HG03159 (cell line): ENCODE measurements at regions not wholly inside any gene's neighbourhood (a gene's known extent, or its start where the extent isn't known, plus 50 kb on each side); places are given as distances from the start of the nearest gene placed in this dataset.

Experiments
- ATAC-seq: cut with Tn5 transposase; IDR thresholded peaks from one replicate; pipeline ENCODE4 v1.9.1; 2021; ENCODE audit warnings: mild to moderate bottlenecking, moderate library complexity; ENCODE audit not compliant: unreplicated experiment

DNA sequence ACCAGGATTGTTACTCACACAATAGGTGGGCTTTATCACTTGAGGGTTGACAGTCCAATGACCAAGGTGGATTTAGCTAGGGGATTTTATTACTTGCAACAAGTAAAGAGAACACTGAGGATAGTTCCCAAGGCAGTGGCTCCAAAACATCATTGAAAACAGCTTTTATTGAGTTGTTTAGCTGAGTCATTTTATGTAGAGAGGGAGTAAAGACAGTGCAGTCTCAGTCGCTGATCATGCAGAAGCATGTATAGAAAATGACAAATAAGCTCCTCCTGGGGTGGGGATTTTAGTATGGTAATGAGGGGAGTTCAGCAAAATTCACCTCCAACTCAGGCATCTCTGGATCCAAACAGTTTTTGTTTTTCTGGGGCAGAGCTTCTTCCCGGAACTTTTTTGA is 163.0 kb upstream of the CCDC179 start:
- peak; percentile 35 for ATAC-seq

DNA sequence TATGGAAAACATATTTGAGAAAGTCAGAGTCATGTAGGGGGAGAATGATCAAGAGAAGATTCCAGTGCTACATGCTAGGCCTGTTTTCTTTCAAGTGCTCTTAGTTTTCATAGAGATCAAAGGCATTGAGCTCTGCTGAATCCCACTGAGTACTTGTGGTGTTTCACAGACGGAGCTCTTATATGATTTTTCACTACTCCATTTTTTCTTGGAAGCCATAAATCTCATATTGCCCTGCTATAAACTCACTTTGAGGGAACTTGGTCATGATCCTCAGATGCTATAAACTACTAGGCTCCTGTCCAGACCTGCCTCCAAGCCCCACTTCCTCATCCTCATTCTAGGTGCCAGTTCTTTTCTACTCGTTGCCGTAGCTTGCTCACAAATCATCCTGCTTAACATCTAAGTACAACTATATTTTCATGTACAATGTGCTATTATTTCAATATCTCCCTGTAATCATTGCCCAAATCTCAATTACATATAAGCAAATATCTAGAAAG is 180.8 kb upstream of the CCDC179 start:
- ATAC-seq: no peak

DNA sequence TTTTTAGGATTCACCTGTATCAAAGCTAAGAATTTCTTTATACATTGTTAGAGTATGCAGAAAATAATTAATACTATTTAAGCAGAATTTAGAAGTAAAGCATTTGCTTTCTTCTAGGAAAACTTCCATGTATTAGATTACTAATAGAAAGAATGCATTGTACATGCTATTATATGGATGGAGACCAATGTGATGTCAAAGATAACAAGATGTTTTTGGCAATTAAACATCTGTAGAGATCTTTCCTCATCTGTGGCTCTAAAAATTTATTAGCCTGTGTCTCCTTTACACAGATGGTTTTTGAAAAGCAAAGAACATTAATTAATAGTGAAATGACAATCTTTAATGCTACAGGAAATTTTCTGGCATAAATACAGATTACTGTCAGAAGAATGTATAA is 198.4 kb upstream of the CCDC179 start:
- no peak for ATAC-seq

DNA sequence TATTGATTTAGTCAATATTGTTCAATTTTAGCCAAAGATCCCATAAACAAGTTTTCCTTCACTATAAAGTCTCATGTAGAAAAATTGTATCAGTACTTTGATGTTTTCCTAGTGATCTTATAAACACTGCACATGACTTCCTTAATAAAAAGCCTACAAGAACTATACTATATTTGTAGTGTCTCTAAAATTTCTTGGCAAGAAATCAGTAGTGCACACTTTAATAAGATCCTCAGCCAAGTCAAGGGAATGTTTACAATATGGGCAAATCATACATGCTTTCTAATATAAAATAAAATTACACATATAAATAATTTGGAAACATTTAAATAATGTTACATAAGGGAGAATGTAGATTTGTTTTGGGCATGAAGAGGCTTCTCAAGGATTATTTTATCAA is 203.0 kb upstream of the CCDC179 start:
- ATAC-seq: no peak

DNA sequence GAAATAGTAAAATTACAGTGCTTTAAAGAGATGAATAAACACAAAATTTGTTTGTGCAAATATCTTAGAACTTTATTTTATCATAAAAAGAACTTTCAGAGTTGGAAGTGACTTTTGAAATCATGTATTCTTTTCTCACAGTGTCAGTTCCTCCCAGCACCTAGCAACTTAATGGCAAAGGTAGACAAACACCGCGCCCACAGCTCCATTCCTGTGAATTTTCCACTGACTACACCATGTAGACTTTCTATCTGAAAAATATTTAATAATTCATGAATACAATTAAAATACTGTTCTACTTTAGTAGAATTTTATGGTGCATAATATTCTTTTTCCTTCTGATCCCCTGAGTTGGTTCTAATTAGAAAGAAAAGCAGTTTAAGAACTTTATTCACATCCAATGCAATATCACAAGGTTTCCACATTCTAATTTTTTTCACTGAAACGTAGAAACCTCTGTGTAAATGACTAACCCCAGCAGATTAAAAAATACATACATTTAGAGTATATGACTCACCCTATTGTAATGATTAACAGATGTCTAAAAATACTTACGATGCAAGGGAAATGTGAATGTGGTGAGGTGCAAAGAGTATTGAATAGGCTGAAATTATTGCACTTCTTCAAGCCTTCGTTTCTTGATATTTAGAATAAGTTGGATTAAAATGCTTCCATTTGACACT is 218.2 kb upstream of the CCDC179 start:
- peak; percentile 90 for ATAC-seq

DNA sequence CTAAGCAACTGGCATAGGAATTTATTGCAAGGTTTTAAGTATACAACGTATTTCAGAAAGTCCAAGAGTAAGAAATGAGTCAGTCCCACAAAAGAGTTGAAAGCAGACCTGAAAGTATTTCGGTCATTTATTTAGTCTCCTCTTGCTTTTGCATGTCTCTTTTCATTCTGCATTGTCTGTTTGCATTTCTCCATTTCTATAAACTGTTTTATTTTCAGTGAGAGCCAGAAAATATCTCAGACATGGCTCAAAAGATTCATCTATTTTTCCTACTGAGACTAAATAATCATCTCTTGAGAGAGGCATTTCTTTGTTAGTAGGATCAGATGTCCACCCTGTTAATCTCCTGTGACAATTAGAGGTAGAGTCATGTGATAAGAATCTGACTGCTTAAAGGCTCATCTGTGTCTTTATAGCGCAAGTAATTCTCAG is 219.1 kb upstream of the CCDC179 start:
- ATAC-seq: peak; percentile 76

DNA sequence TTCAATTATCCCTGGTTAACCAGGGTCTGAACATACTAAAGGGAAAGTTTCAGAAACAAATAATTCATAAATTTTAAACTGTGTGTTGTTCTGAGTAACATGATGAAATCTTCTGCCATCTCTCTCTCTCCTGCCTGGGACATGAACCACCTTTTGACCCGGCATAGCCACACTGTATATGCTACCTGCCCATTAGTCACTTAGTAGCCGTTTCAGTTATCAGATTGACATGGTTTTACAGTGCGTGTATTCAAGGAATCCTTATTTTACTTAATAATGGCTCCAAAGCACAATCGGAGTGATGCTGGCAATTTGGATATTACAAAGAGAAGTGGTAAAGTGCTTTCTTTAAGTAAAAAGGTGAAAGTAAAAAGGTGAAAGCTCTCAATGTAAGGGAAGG is 227.1 kb upstream of the CCDC179 start:
- no peak for ATAC-seq

DNA sequence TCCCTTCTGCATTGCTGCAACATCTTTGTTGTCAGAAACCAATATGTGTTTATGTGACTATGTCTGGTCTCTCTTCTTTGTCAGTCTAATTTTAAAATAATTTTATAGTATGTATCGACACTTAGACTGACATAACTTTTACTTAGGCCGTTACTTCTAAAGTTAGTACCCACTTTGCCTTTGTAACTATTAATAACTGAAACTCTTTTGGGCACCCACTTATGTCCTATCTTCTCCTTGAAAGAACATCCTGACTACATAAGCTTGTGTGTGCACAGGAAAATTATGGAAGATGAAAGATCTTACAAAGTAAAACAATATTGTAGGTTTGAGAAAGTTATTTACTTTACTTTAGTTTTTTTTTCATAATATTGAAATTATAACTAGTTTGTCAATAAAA is 230.4 kb upstream of the CCDC179 start:
- ATAC-seq: no peak

DNA sequence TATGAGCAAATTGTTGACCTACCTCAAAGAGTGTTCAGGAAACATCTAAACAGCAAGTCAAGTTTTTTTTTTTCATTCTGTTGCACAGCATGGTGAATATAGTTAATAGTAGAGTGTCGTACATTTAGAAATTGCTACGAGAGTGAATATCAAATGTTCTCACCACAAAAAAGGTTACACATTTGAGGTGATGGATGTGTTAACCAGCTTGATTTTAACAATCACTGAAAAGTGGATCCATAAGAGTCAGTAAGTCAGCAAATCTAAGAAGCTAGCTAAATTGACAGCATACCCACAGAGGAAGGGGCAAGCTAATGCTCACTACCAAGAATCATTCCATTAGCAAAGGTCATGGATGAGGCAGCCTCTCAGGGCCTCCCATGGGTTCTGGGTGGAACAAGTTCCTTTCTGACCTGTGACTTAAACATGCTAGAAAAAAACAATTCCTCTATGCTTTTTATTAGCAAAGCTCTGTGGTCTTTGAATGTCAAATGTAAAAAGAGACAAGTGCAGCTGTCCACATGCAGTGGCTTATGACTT is 235.4 kb upstream of the CCDC179 start:
- ATAC-seq: no peak

DNA sequence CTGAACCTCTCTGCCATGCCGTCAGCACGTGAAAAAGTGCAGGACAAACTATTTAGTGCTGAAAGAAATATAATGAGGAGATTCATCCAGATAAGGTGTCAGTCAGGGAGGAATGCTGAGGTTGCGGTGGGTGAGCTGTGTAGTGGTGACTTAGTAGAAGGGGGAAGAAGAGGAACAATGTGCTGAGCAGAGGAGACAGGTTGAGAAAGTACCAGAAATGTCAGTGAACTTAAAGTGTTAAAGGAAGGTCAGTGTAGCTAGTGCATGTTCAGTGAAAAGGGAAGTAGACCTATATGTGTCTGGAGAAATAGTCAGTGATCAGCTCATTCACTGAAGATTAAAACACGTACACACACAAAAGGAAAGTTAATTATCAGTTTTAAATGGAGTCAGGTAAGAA is 237.6 kb upstream of the CCDC179 start:
- peak; percentile 70 for ATAC-seq

DNA sequence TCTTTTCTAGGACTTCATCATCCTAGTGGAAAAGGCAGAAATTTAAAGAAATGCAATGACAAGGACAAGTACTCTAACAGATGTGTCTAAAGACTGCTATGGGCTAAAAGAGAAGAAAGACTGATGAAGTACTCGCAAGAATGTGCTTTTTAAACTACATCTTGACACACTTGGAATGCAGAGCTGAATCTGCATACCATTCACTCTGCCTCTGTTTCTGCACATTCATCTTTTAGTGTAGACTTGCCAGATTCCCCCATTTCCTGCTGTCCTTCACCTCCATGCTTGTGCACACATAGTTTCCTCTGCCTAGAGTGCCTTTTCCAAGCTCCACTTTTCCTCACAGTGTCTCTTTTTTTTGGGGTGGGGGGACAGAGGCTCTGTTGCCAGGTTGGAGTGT is 239.0 kb upstream of the CCDC179 start:
- ATAC-seq: no peak

DNA sequence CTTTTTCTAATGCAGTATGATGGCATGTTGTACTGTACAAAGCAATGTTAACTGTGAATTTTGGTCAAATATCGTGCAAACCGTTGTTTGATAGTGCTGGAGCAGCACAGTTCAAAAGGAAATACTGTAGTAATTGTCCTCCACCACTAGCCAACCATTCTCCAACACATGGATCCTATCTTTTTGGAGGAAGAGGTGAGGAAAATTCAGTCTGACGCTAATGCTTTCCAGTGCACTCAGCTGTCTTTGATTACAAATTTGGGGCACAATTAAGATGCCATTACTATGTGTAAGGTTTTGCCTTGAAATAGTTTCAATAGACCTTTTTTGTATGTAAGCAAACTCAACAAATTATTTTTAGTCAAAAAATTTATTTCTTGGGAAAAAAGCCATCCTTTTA is 240.5 kb upstream of the CCDC179 start:
- ATAC-seq: no peak

DNA sequence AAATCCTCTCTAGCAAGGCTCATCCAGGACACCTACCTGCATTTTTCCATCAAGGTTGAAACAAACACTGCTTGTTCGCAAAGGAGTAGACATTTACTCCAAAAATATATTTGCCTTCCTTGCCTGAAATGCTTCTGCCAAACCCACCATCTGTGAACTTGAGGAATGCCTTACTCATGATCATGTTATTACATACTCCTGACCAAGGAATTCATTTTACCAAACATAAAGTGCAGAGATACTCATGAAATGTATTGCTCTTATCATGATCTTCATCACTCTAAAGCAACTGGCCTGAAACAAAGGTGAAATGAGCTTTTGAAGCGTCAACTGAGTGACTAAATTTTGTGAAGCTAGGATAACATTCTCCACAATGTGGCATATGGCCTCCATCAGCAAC is 243.1 kb upstream of the CCDC179 start:
- no peak for ATAC-seq

DNA sequence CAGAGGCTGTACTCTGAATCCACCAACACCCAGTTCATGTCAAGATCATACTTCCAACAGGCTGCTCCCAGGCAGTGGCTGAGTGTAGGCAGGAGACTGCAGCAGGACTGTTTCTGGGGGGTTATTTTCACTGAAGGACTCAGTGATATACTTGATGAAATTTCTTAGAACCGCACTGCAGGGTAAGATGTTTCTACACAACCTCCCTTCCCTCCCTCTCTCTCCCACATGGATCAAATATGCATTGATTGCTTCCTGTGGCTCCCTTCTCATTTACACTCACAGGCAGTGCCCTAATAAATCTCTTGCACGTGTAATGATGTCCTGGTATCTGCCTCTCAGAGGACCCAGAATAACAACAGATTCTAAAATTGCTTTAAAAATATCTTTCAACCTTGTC is 251.3 kb upstream of the CCDC179 start:
- ATAC-seq: no peak

DNA sequence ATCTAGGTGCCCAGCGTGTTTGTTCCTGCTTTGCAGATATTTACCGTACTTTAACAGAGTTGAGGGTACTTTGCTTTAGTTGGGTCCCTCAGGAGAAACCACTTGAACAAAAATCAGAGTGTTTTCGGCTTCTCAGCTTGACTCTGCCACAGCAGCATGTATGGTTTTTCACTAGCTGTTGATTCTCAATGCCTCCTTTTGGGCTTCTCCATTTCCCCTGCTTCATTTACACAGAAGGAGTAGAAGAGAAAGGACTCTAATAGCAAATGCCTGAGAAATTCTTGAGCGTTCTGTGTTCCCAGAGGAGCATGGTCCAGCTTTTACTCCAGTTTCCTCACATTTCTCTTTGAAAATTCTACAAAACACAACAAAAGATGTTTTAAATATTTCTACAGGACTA is 252.1 kb upstream of the CCDC179 start:
- ATAC-seq: no peak

DNA sequence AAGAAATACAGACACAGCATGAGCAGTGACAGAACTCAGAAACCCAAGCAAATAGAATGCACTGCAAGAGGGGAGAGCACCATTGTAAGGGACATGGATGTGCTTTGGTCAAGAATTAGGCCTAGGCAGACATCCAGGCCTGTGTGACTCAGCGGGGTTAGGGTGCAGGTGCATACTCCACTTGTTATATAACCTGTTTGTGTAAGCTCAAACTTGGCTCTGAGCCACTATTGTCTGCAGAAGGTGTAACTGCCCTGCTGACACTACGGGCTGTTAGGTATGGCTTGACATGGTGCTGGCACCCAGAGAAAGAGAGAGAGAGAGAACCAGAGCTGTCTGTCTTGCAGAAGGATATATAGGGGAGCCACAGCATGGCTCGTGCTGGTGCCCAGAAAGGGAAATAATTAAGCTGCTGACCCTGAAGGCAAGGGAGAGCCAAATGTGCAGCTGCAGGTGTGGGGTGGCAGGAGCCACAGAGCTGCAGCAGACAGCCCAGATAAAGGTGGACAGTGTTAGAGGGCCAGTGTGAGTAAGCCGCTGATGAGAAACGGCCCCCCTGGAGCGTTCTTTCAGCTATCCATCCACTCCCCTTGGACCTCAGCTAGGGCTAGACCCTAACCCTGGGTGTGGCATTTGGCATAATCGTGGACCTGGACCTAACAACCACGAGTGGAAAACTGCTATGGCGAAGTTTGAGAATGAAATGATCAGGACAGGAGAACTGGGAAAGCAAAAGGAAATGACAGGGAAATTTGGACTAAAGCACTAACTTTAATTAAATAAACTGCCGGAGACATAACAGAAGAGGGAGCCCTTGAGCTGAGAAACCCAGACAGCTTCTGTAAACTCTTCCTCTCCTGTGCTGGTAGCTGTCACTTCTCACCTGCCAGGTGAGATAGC is 253.0 kb upstream of the CCDC179 start:
- ATAC-seq: peak; percentile 72

DNA sequence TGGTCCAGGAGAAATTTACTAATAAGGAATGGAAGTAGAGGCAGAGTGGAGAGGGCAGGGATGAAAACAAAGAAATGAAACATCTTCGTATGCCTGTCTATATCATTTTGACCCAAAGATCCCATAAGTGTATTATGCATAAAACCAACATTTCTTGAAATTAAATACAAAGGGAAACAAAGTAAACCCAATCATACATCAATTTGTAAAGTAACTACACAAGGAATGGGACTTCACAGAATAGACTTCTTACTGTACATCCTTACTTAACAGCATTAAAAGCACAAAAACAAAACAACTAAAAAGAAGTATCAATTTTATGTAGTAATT is 253.6 kb upstream of the CCDC179 start:
- ATAC-seq: no peak

DNA sequence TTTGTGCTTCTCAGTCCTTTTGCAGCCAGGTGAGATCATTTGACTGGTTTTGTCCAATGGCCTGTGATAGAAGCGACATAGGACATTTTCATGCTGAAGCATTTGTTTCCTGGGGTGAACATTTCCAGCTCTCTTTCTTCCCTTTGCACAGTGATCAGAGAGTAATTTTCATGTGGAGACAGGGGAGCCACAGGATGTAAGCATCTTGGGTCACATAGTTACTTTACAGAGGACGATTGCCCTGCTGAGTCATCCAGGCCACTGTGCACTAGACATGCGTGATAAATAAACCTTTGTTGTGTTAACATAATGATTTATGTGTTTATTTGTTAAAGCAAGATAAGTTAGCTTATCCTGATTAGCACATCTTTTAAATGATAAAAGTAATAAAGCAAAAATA is 263.5 kb upstream of the CCDC179 start:
- no peak for ATAC-seq

DNA sequence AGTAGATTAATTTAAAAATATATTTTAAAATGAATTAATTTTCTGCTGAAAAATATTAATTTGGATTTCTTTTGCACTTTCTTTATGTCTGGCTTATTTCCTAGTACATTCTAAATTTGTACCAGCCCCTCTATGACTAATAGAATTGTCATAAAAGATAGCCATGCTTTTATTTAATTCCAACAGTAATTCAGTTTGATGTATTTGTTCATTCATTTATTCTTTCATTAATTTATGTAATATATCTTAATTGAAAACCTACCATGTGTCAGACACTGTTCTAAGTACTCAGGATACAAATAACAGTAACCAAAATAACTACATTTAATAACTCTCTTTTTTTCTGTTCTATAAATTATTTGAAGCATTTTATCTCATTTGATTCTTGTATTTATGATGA is 264.0 kb upstream of the CCDC179 start:
- ATAC-seq: no peak

DNA sequence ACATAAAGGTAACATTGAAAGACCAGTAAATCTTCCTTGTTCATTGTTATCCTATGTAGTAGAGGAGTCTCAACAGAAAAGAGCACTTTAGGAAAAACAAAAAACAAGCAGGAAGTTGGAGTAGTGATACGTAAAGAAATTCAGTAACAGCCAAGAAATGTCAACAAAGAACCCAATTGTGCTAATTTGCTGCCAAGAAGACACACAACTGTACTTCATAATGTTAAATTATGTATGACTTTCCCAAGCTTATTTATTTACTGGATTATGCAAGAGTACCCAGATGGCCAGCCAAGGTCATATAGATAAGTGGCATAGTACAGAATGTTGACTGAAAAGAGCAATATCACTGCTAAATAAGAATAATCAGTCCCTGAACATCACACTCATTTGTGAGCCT is 264.7 kb upstream of the CCDC179 start:
- no peak for ATAC-seq

DNA sequence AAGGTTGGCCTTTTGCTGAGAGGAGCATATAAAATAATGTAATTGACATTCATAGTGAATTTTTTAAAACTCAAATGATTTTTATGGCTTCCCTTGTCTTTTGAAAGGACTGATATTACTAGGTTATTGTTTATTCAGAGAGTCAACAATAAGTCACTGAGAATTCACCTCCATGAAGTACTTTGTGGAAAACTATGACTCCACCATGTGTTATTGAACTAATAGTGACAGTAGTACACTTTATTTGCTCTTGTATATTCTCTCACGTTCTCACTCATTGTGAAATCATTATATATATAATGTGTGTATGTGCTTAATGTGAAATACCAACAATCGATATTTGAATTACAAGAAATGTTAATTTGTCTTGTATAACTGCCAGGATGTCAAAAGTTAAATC is 267.4 kb upstream of the CCDC179 start:
- ATAC-seq: no peak

DNA sequence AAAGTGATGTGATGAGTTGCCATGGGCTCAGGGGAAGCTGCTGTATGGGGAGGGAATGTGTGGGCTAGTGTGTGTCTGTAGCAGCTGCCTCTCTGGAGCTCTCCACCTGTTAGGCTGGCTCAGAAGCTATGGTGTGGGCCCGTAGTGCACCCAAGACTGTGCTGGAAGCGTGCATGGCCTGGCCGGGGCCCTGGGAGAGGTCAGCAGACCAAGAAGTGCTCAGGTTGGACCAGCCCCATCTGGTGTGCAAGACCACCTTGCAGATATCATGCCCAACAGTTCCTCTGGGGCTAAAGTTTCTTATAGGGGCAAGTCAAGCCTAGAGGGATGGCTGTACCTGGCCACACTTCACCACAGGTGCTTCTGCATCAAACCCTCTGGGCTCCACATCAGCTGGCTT is 274.4 kb upstream of the CCDC179 start:
- ATAC-seq: no peak
